Spleen (tissue), 11 donors: ENCODE measurements at regions not wholly inside any gene's neighbourhood (a gene's known extent, or its start where the extent isn't known, plus 50 kb on each side); places are given as distances from the start of the nearest gene placed in this dataset.

Source experiments
- DNase-seq: peaks from one replicate; pipeline ENCODE4 v3.0.0-alpha.2; 2020
- H3K27ac ChIP-seq, 8 donors: fragments of 200-600 bp; sonication (generic) in 7 of 8; 1 replicate in 4 of 8; 2 replicates in 4 of 8; pipeline versions ENCODE4 v1.5.0 to v1.8.0; 2016 to 2021; ENCODE audit warnings: inconsistent platforms in 4 of 8, mild to moderate bottlenecking in 4 of 8, moderate library complexity in 1 of 8
- H3K27me3 ChIP-seq, 7 donors: fragments of 200-600 bp; sonication (generic) in 6 of 7; replicated peaks in 1 of 7; 1 replicate in 4 of 7; 2 replicates in 3 of 7; pipeline versions ENCODE4 v1.5.0 to v1.8.0; 2016 to 2021; ENCODE audit warnings: inconsistent platforms in 3 of 7, mild to moderate bottlenecking in 1 of 7
- H3K36me3 ChIP-seq, 6 donors: fragments of 200-600 bp; sonication (generic) in 5 of 6; 1 replicate in 4 of 6; 2 replicates in 2 of 6; pipeline versions ENCODE4 v1.5.0 to v1.8.0; 2016 to 2021; ENCODE audit warnings: inconsistent platforms in 2 of 6
- H3K4me1 ChIP-seq, 6 donors: fragments of 200-600 bp; sonication (generic) in 5 of 6; 1 replicate in 3 of 6; 2 replicates in 3 of 6; pipeline versions ENCODE4 v1.5.0 to v1.8.0; 2016 to 2021; ENCODE audit warnings: inconsistent platforms in 3 of 6
- H3K4me3 ChIP-seq, 8 donors: fragments of 200-600 bp; sonication (generic) in 7 of 8; 1 replicate in 4 of 8; 2 replicates in 4 of 8; pipeline versions ENCODE4 v1.5.0 to v1.8.0; 2016 to 2021; ENCODE audit warnings: inconsistent platforms in 4 of 8, mild to moderate bottlenecking in 4 of 8, moderate library complexity in 2 of 8
- H3K9me3 ChIP-seq, 8 donors: fragments of 200-600 bp; sonication (generic) in 7 of 8; 1 replicate in 4 of 8; 2 replicates in 4 of 8; pipeline versions ENCODE4 v1.5.0 to v1.8.0; 2016 to 2021; ENCODE audit warnings: inconsistent platforms in 4 of 8
- CTCF ChIP-seq, 11 experiments: fragments of 200-600 bp in 7 of 11; fragments of 450-650 bp in 4 of 11; sonication (generic) in 4 of 11; IDR thresholded peaks in 8 of 11; conservative IDR thresholded peaks in 3 of 11; 1 replicate in 7 of 11; 2 replicates in 4 of 11; pipeline versions ENCODE4 v1.4.0 to v1.8.0; 2016 to 2021; ENCODE audit warnings: antibody characterized with exemption in 11 of 11, inconsistent platforms in 4 of 11, mild to moderate bottlenecking in 1 of 11
- POLR2A ChIP-seq, 3 donors: fragments of 450-650 bp; IDR thresholded peaks; one replicate each; pipeline ENCODE4 v1.5.1; 2017; ENCODE audit warnings: antibody characterized with exemption in 3 of 3, mild to moderate bottlenecking in 1 of 3
- POLR2AphosphoS5 ChIP-seq, 3 donors: sonication (generic); formaldehyde crosslinking; IDR thresholded peaks; one replicate each; pipeline ENCODE4 v1.5.1; 2017; ENCODE audit warnings: antibody characterized with exemption in 3 of 3
- whole genome bisulfite sequencing, 5 donors: extraction: QIAGEN DNeasy Blood & Tissue Kit in 3 of 5; methylation state at CpG; one replicate each; pipeline versions ENCODE4 v1.1.5 to v1.1.7; 2013 to 2018; 5-methylcytosine and 5-hydroxymethylcytosine counted together
- intact Hi-C: fragments of 100-400 bp; cut with DNase I; formaldehyde crosslinking; loops from one replicate; pipeline ENCODE4 v1.15.0; 2023; ENCODE audit warnings: low total_unique reads
- donor health status: healthy with polysubstance abuse.
- donor health status: DM: no; HTN: no; CAD: no; lungs with moderate emphysema.
- donor health status: DM: no; HTN: no; CAD: no.
- donor health status: Bipolar disorder and iron deficiency.
- donor health status: healthy.
- donor health status: DM: no; HTN: no; CAD: no.
- donor health status: DM: yes; HTN: yes; CAD: no.

GRCh38 chr13:90974249-90974975 is 373.1 kb upstream of the MIR17HG start:
- 16 to 24% (median 17%) methylated on average over 3 of the region's 3 CpGs for WGBS, 5 donors
- Histone ChIP-seq H3K4me3 (no peak overlapping the region), H3K9me3 (peaks cover 0 to 5% (median 0%) of the 10 kb centered on the region in 8 donors), H3K27me3 (no peaks in the 10 kb centered on the region), H3K36me3 (no peaks in the 10 kb centered on the region), H3K4me1 (no peaks in the 10 kb centered on the region), H3K27ac (no peak overlapping the region)
- no peak for DNase-seq
- intact Hi-C loops: no loop called here
- TF ChIP-seq CTCF (IDR thresholded peaks at IDR 0.05 in 8 of 11, conservative IDR thresholded peaks at IDR 0.05 in 3 of 11) (no peak), POLR2A (IDR thresholded peaks at IDR 0.05) (no peak), POLR2AphosphoS5 (IDR thresholded peaks at IDR 0.05) (no peak)

GRCh38 chr13:90979059-90979458 is 368.4 kb upstream of the MIR17HG start:
- WGBS, 5 donors: 74 to 91% (median 81%) methylated on average over 3 of the region's 3 CpGs
- H3K4me1 ChIP-seq: no peaks in the 10 kb centered on the region
- H3K4me3 ChIP-seq: no peak overlapping the region
- intact Hi-C loops: no loop called here
- H3K36me3 ChIP-seq: no peaks in the 10 kb centered on the region
- no peak for DNase-seq
- no peaks in the 10 kb centered on the region for H3K27me3 ChIP-seq
- H3K9me3 ChIP-seq: peaks cover 0 to 8% (median 0%) of the 10 kb centered on the region in 8 donors
- no peak for TF ChIP-seq POLR2A (IDR thresholded peaks at IDR 0.05)
- TF ChIP-seq POLR2AphosphoS5 (IDR thresholded peaks at IDR 0.05): no peak
- no peak for TF ChIP-seq CTCF (IDR thresholded peaks at IDR 0.05 in 8 of 11, conservative IDR thresholded peaks at IDR 0.05 in 3 of 11)
- no peak overlapping the region for H3K27ac ChIP-seq

- H3K4me3 ChIP-seq: no peak overlapping the region
- no peak for DNase-seq
- H3K27me3 ChIP-seq: no peaks in the 10 kb centered on the region
- H3K4me1 ChIP-seq: no peaks in the 10 kb centered on the region
- peaks cover 0 to 3% (median 0%) of the 10 kb centered on the region in 8 donors for H3K9me3 ChIP-seq
- H3K36me3 ChIP-seq: no peaks in the 10 kb centered on the region
- intact Hi-C loops: no loop called here
- WGBS, 5 donors: 85 to 89% (median 88%) methylated on average over 6 of the region's 6 CpGs
- H3K27ac ChIP-seq: no peak overlapping the region
- TF ChIP-seq POLR2AphosphoS5 (IDR thresholded peaks at IDR 0.05) (no peak), POLR2A (IDR thresholded peaks at IDR 0.05) (no peak), CTCF (IDR thresholded peaks at IDR 0.05 in 8 of 11, conservative IDR thresholded peaks at IDR 0.05 in 3 of 11) (no peak)
Measured at GRCh38 chr13:90984756-90985155, 362.7 kb upstream of the MIR17HG start.

DNA sequence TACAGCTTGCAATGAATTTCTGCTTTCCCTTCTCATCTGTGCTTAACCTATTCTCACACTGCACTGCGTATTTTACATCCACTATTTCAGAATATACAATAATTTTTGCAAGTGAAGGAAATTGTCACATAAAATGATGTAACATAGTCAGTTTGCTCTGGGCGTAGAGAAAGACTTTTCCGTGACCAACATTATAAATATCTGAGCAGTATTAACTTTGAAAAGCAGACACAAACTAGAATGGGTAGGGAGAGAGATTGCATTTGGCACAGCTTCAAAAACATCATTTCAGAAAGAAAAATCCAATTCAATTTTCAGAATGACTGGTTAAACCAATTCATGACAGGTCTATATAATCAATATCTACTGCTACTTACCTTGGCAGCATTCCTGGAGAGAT is 352.5 kb upstream of the MIR17HG start:
- no peak overlapping the region for H3K27ac ChIP-seq
- no peaks in the 10 kb centered on the region for H3K36me3 ChIP-seq
- intact Hi-C loops: no loop called here
- WGBS, 5 donors: 83 to 90% (median 84%) methylated on average over 3 of the region's 3 CpGs
- H3K27me3 ChIP-seq: no peaks in the 10 kb centered on the region
- H3K4me1 ChIP-seq: no peaks in the 10 kb centered on the region
- H3K4me3 ChIP-seq: no peak overlapping the region
- no peak for TF ChIP-seq CTCF (IDR thresholded peaks at IDR 0.05 in 8 of 11, conservative IDR thresholded peaks at IDR 0.05 in 3 of 11)
- no peak for TF ChIP-seq POLR2AphosphoS5 (IDR thresholded peaks at IDR 0.05)
- TF ChIP-seq POLR2A (IDR thresholded peaks at IDR 0.05): no peak
- DNase-seq: no peak
- H3K9me3 ChIP-seq: no peaks in the 10 kb centered on the region
